GM12892 (cell line): ENCODE measurements at regions not wholly inside any gene's neighbourhood (a gene's known extent, or its start where the extent isn't known, plus 50 kb on each side); places are given as distances from the start of the nearest gene placed in this dataset.

ENCODE experiments used
- POLR2A ChIP-seq: IDR thresholded peaks from 2 replicates; pipeline ENCODE4 v1.6.1; 2011; ENCODE audit warnings: low read depth, low read length, control low read depth
- TAF1 ChIP-seq: IDR thresholded peaks from 2 replicates; pipeline ENCODE4 v1.6.1; 2011; ENCODE audit warnings: low read depth, mild to moderate bottlenecking, control low read depth, low read length, borderline replicate concordance

DNA sequence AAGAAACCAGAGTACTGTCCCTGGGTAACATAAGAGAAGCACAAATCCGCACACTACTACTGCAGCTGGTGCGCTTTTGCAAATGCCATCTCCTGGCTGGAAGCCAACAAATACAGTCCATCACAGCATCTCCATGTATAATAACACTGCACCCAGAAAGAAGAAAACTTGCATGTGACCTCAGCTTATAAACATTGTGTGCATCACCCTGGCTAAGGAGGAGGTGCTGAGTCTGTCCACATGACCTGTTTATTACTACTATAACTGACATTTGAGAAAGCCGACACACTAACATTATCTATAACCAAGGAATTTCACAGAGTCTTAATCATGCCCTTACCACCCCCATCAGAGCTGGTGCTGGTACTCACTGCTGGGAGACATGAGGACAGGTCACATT lies 516.8 kb downstream of the CFAP47 start:
- no peak for TF ChIP-seq TAF1
- TF ChIP-seq POLR2A: no peak
